IMR-90 (cell line): ENCODE measurements at regions not wholly inside any gene's neighbourhood (a gene's known extent, or its start where the extent isn't known, plus 50 kb on each side); places are given as distances from the start of the nearest gene placed in this dataset.
A peak's percentile ranks its signal among the peaks of the same experiment; 100 is the strongest.

Experiments
- ATAC-seq: fragments of 200-7000 bp; cut with Tn5 transposase; 2 replicates; pipeline ENCODE4 v1.9.1; 2020; ENCODE audit warnings: low read depth, mild to moderate bottlenecking, moderate library complexity
- BruUV-seq: library from RNA; stranded (reverse); fragments of 400-500 nt; replicated peaks from 2 replicates; lab custom pipeline; 2021; lab: Mats Ljungman, UMichigan
- CTCF ChIA-PET: fragments of 300-600 bp; formaldehyde crosslinking; extraction: SDS; loops from one replicate; lab custom pipeline; 2021; ENCODE audit warnings: antibody characterized with exemption; lab: Yijun Ruan, JAX
- POLR2A ChIA-PET: fragments of 300-600 bp; sonication (Branson Sonifier 250); formaldehyde crosslinking; loops from one replicate; lab custom pipeline; 2022; ENCODE audit warnings: antibody characterized with exemption; ENCODE audit not compliant: unreplicated experiment; lab: Charles Lee
- DNase-seq: peaks from one replicate; pipeline ENCODE4 v3.0.0; 2013
- H2AFZ ChIP-seq: replicated peaks from 2 replicates; pipeline ENCODE3; 2013; ENCODE audit warnings: low read length, mild to moderate bottlenecking; ENCODE audit not compliant: poor library complexity
- H2AK5ac ChIP-seq: 2 replicates; pipeline ENCODE4 v1.6.1; 2013; ENCODE audit warnings: low read depth, low read length, inconsistent platforms
- H2AK9ac ChIP-seq: replicated peaks from 2 replicates; pipeline ENCODE3; 2013; ENCODE audit warnings: mild to moderate bottlenecking, low read depth, low read length, moderate library complexity; ENCODE audit not compliant: poor library complexity
- H2BK120ac ChIP-seq: 2 replicates; pipeline ENCODE4 v1.6.1; 2013; ENCODE audit warnings: low read depth, low read length, inconsistent platforms
- H2BK15ac ChIP-seq: 3 replicates; pipeline ENCODE4 v1.6.1; 2013; ENCODE audit warnings: low read depth, low read length, inconsistent platforms
- H2BK20ac ChIP-seq: 2 replicates; pipeline ENCODE4 v1.6.1; 2013; ENCODE audit warnings: low read depth, mild to moderate bottlenecking, inconsistent platforms, low read length, moderate library complexity
- H2BK5ac ChIP-seq: 2 replicates; pipeline ENCODE4 v1.6.1; 2013; ENCODE audit warnings: mild to moderate bottlenecking, low read depth, low read length, inconsistent platforms; ENCODE audit not compliant: poor library complexity, severe bottlenecking
- H3K14ac ChIP-seq: replicated peaks from 2 replicates; pipeline ENCODE4 v1.6.1; 2013; ENCODE audit warnings: low read depth, low read length, inconsistent platforms
- H3K18ac ChIP-seq: 2 replicates; pipeline ENCODE4 v1.6.1; 2013; ENCODE audit warnings: low read depth, low read length, control low read depth
- H3K23ac ChIP-seq: 2 replicates; pipeline ENCODE4 v1.6.1; 2013; ENCODE audit warnings: low read depth, low read length, inconsistent platforms
- H3K27ac ChIP-seq: 2 replicates; pipeline ENCODE4 v1.5.1; 2013; ENCODE audit warnings: mild to moderate bottlenecking, control low read depth, low read length; ENCODE audit not compliant: insufficient read depth
- H3K27me3 ChIP-seq: 2 replicates; pipeline ENCODE4 v1.6.1; 2013; ENCODE audit warnings: low read length; ENCODE audit not compliant: control insufficient read depth, insufficient read depth
- H3K36me3 ChIP-seq: 2 replicates; pipeline ENCODE4 v1.6.1; 2013; ENCODE audit warnings: low read length, mixed read lengths; ENCODE audit not compliant: control insufficient read depth, insufficient read depth
- H3K4ac ChIP-seq: 2 replicates; pipeline ENCODE4 v1.6.1; 2013; ENCODE audit warnings: low read depth, low read length, inconsistent platforms
- H3K4me1 ChIP-seq: 2 replicates; pipeline ENCODE4 v1.6.1; 2013; ENCODE audit warnings: low read length, mixed read lengths; ENCODE audit not compliant: control insufficient read depth, insufficient read depth
- H3K4me2 ChIP-seq: 2 replicates; pipeline ENCODE4 v1.6.1; 2013; ENCODE audit warnings: low read depth, mild to moderate bottlenecking, control low read depth, low read length, moderate library complexity
- H3K4me3 ChIP-seq: 2 replicates; pipeline ENCODE4 v1.5.1; 2013; ENCODE audit warnings: low read depth, mild to moderate bottlenecking, control low read depth, low read length, moderate library complexity; ENCODE audit not compliant: insufficient read depth
- H3K56ac ChIP-seq: 2 replicates; pipeline ENCODE4 v1.6.1; 2013; ENCODE audit warnings: low read length, inconsistent platforms; ENCODE audit not compliant: insufficient read depth; ENCODE audit errors: extremely low read depth
- H3K79me1 ChIP-seq, 2 experiments: 2 replicates each; pipeline ENCODE4 v1.6.1; 2013; ENCODE audit warnings: low read length in 2 of 2, inconsistent platforms in 1 of 2, low read depth in 1 of 2
- H3K9ac ChIP-seq: 2 replicates; pipeline ENCODE4 v1.6.1; 2013; ENCODE audit warnings: low read depth, low read length, control low read depth
- H3K9me1 ChIP-seq: 2 replicates; pipeline ENCODE4 v1.6.1; 2013; ENCODE audit warnings: low read length, inconsistent platforms; ENCODE audit not compliant: insufficient read depth
- H3K9me3 ChIP-seq: 2 replicates; pipeline ENCODE4 v1.6.1; 2013; ENCODE audit warnings: low read length; ENCODE audit not compliant: control insufficient read depth, insufficient read depth
- H4K20me1 ChIP-seq: 2 replicates; pipeline ENCODE4 v1.6.1; 2013; ENCODE audit warnings: low read length, inconsistent platforms; ENCODE audit not compliant: insufficient read depth
- H4K5ac ChIP-seq: 2 replicates; pipeline ENCODE4 v1.6.1; 2013; ENCODE audit warnings: mild to moderate bottlenecking, low read depth, low read length, control low read depth
- H4K8ac ChIP-seq, 2 experiments: 2 replicates each; pipeline ENCODE4 v1.6.1; 2013; ENCODE audit warnings: low read depth in 2 of 2, low read length in 2 of 2, control low read depth in 1 of 2, inconsistent platforms in 1 of 2
- H4K91ac ChIP-seq: 2 replicates; pipeline ENCODE4 v1.6.1; 2013; ENCODE audit warnings: low read depth, low read length, inconsistent platforms; ENCODE audit not compliant: insufficient read depth
- BHLHE40 ChIP-seq: fragments of 150-350 bp; IDR thresholded peaks from 2 replicates; pipeline ENCODE4 v1.6.1; 2016; ENCODE audit warnings: mild to moderate bottlenecking, low read depth, low read length
- CEBPB ChIP-seq: IDR thresholded peaks from 2 replicates; pipeline ENCODE4 v1.6.1; 2012; ENCODE audit warnings: low read depth, low read length, improper control_type of control experiment
- CHD1 ChIP-seq: IDR thresholded peaks from 2 replicates; pipeline ENCODE4 v1.6.1; 2012; ENCODE audit warnings: low read depth, low read length, improper control_type of control experiment
- FOS ChIP-seq: fragments of 150-350 bp; IDR thresholded peaks from 2 replicates; pipeline ENCODE4 v1.6.1; 2016; ENCODE audit warnings: low read depth, low read length
- MAFK ChIP-seq: IDR thresholded peaks from 2 replicates; pipeline ENCODE4 v1.6.1; 2012; ENCODE audit warnings: low read depth, low read length, improper control_type of control experiment
- MAZ ChIP-seq: IDR thresholded peaks from 2 replicates; pipeline ENCODE4 v1.6.1; 2012; ENCODE audit warnings: low read depth, mild to moderate bottlenecking, low read length, improper control_type of control experiment, moderate library complexity, borderline replicate concordance
- MXI1 ChIP-seq: IDR thresholded peaks from 2 replicates; pipeline ENCODE4 v1.6.1; 2012; ENCODE audit warnings: low read depth, mild to moderate bottlenecking, low read length, moderate library complexity, borderline replicate concordance
- NFE2L2 ChIP-seq: fragments of 150-350 bp; IDR thresholded peaks from 2 replicates; pipeline ENCODE4 v1.6.1; 2016; ENCODE audit warnings: low read depth, mild to moderate bottlenecking, low read length
- POLR2A ChIP-seq: IDR thresholded peaks from 2 replicates; pipeline ENCODE4 v1.6.1; 2012; ENCODE audit warnings: mild to moderate bottlenecking, low read depth, low read length
- RAD21 ChIP-seq: IDR thresholded peaks from 2 replicates; pipeline ENCODE4 v1.6.1; 2012; ENCODE audit warnings: low read length, improper control_type of control experiment
- RCOR1 ChIP-seq: IDR thresholded peaks from 2 replicates; pipeline ENCODE4 v1.6.1; 2012; ENCODE audit warnings: mild to moderate bottlenecking, low read length, improper control_type of control experiment; ENCODE audit not compliant: insufficient replicate concordance
- RFX5 ChIP-seq: IDR thresholded peaks from 2 replicates; pipeline ENCODE4 v1.8.0; 2012; ENCODE audit warnings: low read depth, mild to moderate bottlenecking, low read length, moderate library complexity
- SMC3 ChIP-seq: fragments of 150-350 bp; IDR thresholded peaks from 2 replicates; pipeline ENCODE4 v1.6.1; 2016; ENCODE audit warnings: low read depth, mild to moderate bottlenecking, antibody characterized with exemption, low read length, moderate library complexity
- WGBS, 2 experiments: methylation state at CpG; one replicate each; pipeline versions ENCODE4 v1.1.5 to v1.1.7; 2013; ENCODE audit warnings: missing lambda C conversion rate in 2 of 2; ENCODE audit not compliant: insufficient read length in 1 of 2; ENCODE audit errors: extremely low coverage in 2 of 2; 5-methylcytosine and 5-hydroxymethylcytosine counted together
- dilution Hi-C: fragments of 300-500 bp; cut with HindIII; formaldehyde crosslinking; loops from one replicate; pipeline ENCODE4 v1.14.3; 2018; ENCODE audit warnings: low sequenced_read_pairs; ENCODE audit not compliant: unreplicated experiment
- in situ Hi-C: fragments of 300-500 bp; cut with MboI; formaldehyde crosslinking; loops from 3 replicates; pipeline ENCODE4 v1.14.3; 2019; ENCODE audit warnings: low sequenced_read_pairs, inconsistent platforms, mixed read lengths
- intact Hi-C: fragments of 100-400 bp; cut with micrococcal nuclease; formaldehyde crosslinking; loops from 2 replicates; pipeline ENCODE4 v1.10.0; 2022
- TF ChIP-seq, protein P1 (sequence below): conservative IDR thresholded peaks from 2 replicates; pipeline ENCODE4 v1.5.1; 2012; ENCODE audit warnings: mild to moderate bottlenecking, low read depth, low read length, improper control_type of control experiment
- TF ChIP-seq, protein P2 (sequence below): fragments of 150-350 bp; IDR thresholded peaks from 2 replicates; pipeline ENCODE4 v1.6.1; 2016; ENCODE audit warnings: low read depth, mild to moderate bottlenecking, low read length, moderate library complexity, borderline replicate concordance
- TF ChIP-seq, protein P3 (sequence below): fragments of 150-350 bp; IDR thresholded peaks from 2 replicates; pipeline ENCODE4 v1.6.1; 2017; ENCODE audit warnings: mild to moderate bottlenecking, antibody characterized with exemption, low read length, low read depth

DNA sequence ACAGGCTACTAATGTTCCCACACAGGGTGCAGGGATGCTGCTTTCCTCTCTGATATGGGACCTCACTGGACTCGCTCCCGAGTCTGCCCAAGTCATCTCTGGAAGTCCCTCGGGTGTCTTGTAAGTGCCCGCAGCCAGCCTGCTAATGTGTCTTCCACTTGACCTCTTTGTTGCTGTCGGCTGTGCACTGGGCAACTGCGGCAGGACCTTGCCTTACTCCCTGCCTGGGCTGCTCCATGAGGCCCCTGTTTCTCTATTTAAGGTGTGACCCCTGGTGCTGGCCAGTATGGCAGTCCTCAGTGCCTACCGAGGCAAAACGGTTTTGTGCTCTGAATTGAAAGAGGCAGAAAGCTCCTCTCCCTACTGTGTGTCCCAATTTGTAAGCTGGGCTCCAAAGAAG, 88.8 kb upstream of the DUSP5 start:
- BruUV-seq: no TSS peak
- no peak overlapping the region for H3K56ac ChIP-seq
- intact Hi-C loops: no loop called here

More for the DNA sequence above, 88.8 kb upstream of the DUSP5 start:
- Histone ChIP-seq H2AK5ac (peak overlapping the region; percentile 96), H3K14ac (peak overlapping the region; percentile 82), H3K9me1 (peaks cover 30% of the 10 kb centered on the region), H2AK9ac (peak overlapping the region; percentile 42), H2AFZ (peak overlapping the region; percentile 18), H3K18ac (no peak overlapping the region; the same call in 1 of the 2 replicates), H2BK20ac (peak overlapping the region; percentile 88), H2BK120ac (peak overlapping the region; percentile 100), H3K4me3 (no peak overlapping the region), H3K27ac (no peak overlapping the region), H2BK5ac (no peak overlapping the region), H3K4ac (peak overlapping the region; percentile 100), H4K91ac (peak overlapping the region; percentile 67; the same call in 1 of the 2 replicates), H3K4me2 (no peak overlapping the region), H2BK15ac (peak overlapping the region; percentile 92; the same call in 2 of the 3 replicates), H3K36me3 (no peaks in the 10 kb centered on the region), H3K79me1 (peaks cover 0 to 15% of the 10 kb centered on the region in 2 experiments; a peak in 1 of 4 replicates), H4K8ac (peak overlapping the region; percentile 37 to 95; a peak in 3 of 4 replicates), H3K9me3 (no peaks in the 10 kb centered on the region), H4K5ac (peak overlapping the region; percentile 19; the same call in 1 of the 2 replicates), H3K23ac (no peak overlapping the region; the same call in 1 of the 2 replicates), H3K9ac (no peak overlapping the region), H3K4me1 (peaks cover 31% of the 10 kb centered on the region), H3K27me3 (no peaks in the 10 kb centered on the region), H4K20me1 (no peaks in the 10 kb centered on the region)
- TF ChIP-seq, protein P1, sequence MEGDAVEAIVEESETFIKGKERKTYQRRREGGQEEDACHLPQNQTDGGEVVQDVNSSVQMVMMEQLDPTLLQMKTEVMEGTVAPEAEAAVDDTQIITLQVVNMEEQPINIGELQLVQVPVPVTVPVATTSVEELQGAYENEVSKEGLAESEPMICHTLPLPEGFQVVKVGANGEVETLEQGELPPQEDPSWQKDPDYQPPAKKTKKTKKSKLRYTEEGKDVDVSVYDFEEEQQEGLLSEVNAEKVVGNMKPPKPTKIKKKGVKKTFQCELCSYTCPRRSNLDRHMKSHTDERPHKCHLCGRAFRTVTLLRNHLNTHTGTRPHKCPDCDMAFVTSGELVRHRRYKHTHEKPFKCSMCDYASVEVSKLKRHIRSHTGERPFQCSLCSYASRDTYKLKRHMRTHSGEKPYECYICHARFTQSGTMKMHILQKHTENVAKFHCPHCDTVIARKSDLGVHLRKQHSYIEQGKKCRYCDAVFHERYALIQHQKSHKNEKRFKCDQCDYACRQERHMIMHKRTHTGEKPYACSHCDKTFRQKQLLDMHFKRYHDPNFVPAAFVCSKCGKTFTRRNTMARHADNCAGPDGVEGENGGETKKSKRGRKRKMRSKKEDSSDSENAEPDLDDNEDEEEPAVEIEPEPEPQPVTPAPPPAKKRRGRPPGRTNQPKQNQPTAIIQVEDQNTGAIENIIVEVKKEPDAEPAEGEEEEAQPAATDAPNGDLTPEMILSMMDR: no peak
- TF ChIP-seq, protein P2, sequence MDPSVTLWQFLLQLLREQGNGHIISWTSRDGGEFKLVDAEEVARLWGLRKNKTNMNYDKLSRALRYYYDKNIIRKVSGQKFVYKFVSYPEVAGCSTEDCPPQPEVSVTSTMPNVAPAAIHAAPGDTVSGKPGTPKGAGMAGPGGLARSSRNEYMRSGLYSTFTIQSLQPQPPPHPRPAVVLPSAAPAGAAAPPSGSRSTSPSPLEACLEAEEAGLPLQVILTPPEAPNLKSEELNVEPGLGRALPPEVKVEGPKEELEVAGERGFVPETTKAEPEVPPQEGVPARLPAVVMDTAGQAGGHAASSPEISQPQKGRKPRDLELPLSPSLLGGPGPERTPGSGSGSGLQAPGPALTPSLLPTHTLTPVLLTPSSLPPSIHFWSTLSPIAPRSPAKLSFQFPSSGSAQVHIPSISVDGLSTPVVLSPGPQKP: no peak
- TF ChIP-seq MXI1: no peak
- no peak for TF ChIP-seq NFE2L2
- TF ChIP-seq RAD21: no peak
- no peak for TF ChIP-seq BHLHE40
- no peak for TF ChIP-seq FOS
- TF ChIP-seq CEBPB: no peak
- TF ChIP-seq, protein P3, sequence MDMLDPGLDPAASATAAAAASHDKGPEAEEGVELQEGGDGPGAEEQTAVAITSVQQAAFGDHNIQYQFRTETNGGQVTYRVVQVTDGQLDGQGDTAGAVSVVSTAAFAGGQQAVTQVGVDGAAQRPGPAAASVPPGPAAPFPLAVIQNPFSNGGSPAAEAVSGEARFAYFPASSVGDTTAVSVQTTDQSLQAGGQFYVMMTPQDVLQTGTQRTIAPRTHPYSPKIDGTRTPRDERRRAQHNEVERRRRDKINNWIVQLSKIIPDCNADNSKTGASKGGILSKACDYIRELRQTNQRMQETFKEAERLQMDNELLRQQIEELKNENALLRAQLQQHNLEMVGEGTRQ: no peak
- no peak for TF ChIP-seq RCOR1
- TF ChIP-seq CHD1: no peak
- no peak for TF ChIP-seq MAZ
- no peak for TF ChIP-seq MAFK
- TF ChIP-seq RFX5: no peak
- TF ChIP-seq POLR2A: no peak
- no peak for TF ChIP-seq SMC3
- POLR2A ChIA-PET: no interaction called here
- no peak for DNase-seq
- in situ Hi-C loops (no loop called here), dilution Hi-C loops (no loop called here)
- 100% methylated on average over 4 of the region's 8 CpGs; no CpG with 5 or more reads in 1 of the 2 experiments for WGBS, 2 experiments
- CTCF ChIA-PET: interaction anchor here (0.6 to 0.7 kb wide), 2 partner anchors 20 to 90 kb away, joined by 3 read pairs; no protein-coding TSS in a partner anchor
- no peak for ATAC-seq
